Liver (tissue), 6 donors: ENCODE measurements at regions not wholly inside any gene's neighbourhood (a gene's known extent, or its start where the extent isn't known, plus 50 kb on each side); places are given as distances from the start of the nearest gene placed in this dataset.
"Not testable (repeated sequence)": the region's sequence is repeated elsewhere in the genome, so short reads cannot be mapped to it uniquely, and the experiment has no call there.

Source experiments
- DNase-seq: peaks from one replicate; pipeline ENCODE4 v3.0.0-alpha.2; 2017; ENCODE audit warnings: low spot score
- H3K27ac ChIP-seq, 2 donors: one replicate each; pipeline ENCODE4 v1.7.0; 2013; ENCODE audit warnings: inconsistent platforms in 2 of 2, low read length in 2 of 2, control low read depth in 1 of 2, low read depth in 1 of 2, mild to moderate bottlenecking in 1 of 2
- H3K27me3 ChIP-seq, 4 donors: one replicate each; pipeline versions ENCODE4 v1.6.1 to v1.7.0; 2013; ENCODE audit warnings: low read length in 3 of 4, inconsistent platforms in 1 of 4, mild to moderate bottlenecking in 1 of 4, moderate library complexity in 1 of 4; ENCODE audit not compliant: control insufficient read depth in 4 of 4, insufficient read depth in 4 of 4
- H3K36me3 ChIP-seq, 4 donors: one replicate each; pipeline versions ENCODE4 v1.6.1 to v1.7.0; 2013; ENCODE audit warnings: low read length in 3 of 4, mild to moderate bottlenecking in 3 of 4, low read depth in 1 of 4, moderate library complexity in 1 of 4; ENCODE audit not compliant: control insufficient read depth in 4 of 4, insufficient read depth in 3 of 4
- H3K4me1 ChIP-seq, 4 donors: one replicate each; pipeline versions ENCODE4 v1.6.1 to v1.7.0; 2013; ENCODE audit warnings: low read length in 3 of 4, mild to moderate bottlenecking in 3 of 4, moderate library complexity in 1 of 4; ENCODE audit not compliant: control insufficient read depth in 4 of 4, insufficient read depth in 4 of 4
- H3K4me3 ChIP-seq, 3 donors: one replicate each; pipeline versions ENCODE4 v1.6.1 to v1.7.0; 2013; ENCODE audit warnings: low read length in 3 of 3, control low read depth in 1 of 3, low read depth in 1 of 3, mild to moderate bottlenecking in 1 of 3
- H3K9ac ChIP-seq, 2 donors: one replicate each; pipeline ENCODE4 v1.7.0; 2013; ENCODE audit warnings: low read length in 2 of 2, mild to moderate bottlenecking in 2 of 2, moderate library complexity in 2 of 2, control low read depth in 1 of 2, low read depth in 1 of 2
- H3K9me3 ChIP-seq, 4 donors: one replicate each; pipeline versions ENCODE4 v1.6.1 to v1.7.0; 2013; ENCODE audit warnings: low read length in 3 of 4; ENCODE audit not compliant: control insufficient read depth in 4 of 4
- WGBS: extraction: QIAGEN DNeasy Blood & Tissue Kit; methylation state at CpG from one replicate; pipeline ENCODE4 v1.1.7; 2013; 5-methylcytosine and 5-hydroxymethylcytosine counted together
- donor health status: healthy.
- donor health status: healthy.
- donor health status: healthy.

GRCh38 chr9:65456991-65457390 is 172.0 kb upstream of the FOXD4L5 start:
- not testable (repeated sequence) for H3K4me1 ChIP-seq, H3K27me3 ChIP-seq, H3K9me3 ChIP-seq, H3K36me3 ChIP-seq, DNase-seq, H3K4me3 ChIP-seq, H3K9ac ChIP-seq, H3K27ac ChIP-seq
- WGBS, result 90% methylated on average over 18 of the region's 18 CpGs

- H3K27ac ChIP-seq, H3K27me3 ChIP-seq, DNase-seq, H3K4me1 ChIP-seq, H3K36me3 ChIP-seq, H3K4me3 ChIP-seq, H3K9me3 ChIP-seq, H3K9ac ChIP-seq: not testable (repeated sequence)
- WGBS, result 70% methylated on average over 18 of the region's 18 CpGs
Measured at GRCh38 chr9:65455751-65456647, 171.0 kb upstream of the FOXD4L5 start.

GRCh38 chr9:65455136-65455535 is 170.1 kb upstream of the FOXD4L5 start:
- not testable (repeated sequence) for H3K4me3 ChIP-seq, DNase-seq, H3K36me3 ChIP-seq, H3K27ac ChIP-seq, H3K9me3 ChIP-seq, H3K9ac ChIP-seq, H3K27me3 ChIP-seq, H3K4me1 ChIP-seq
- 76% methylated on average over 13 of the region's 13 CpGs for WGBS

GRCh38 chr9:65454666-65455065 is 169.7 kb upstream of the FOXD4L5 start:
- not testable (repeated sequence) for H3K9ac ChIP-seq, H3K27me3 ChIP-seq, H3K27ac ChIP-seq, H3K9me3 ChIP-seq, H3K4me1 ChIP-seq, DNase-seq, H3K4me3 ChIP-seq, H3K36me3 ChIP-seq
- 73% methylated on average over 13 of the region's 13 CpGs for WGBS

- WGBS, result 42% methylated on average over 2 of the region's 2 CpGs
- DNase-seq, H3K27ac ChIP-seq, H3K9me3 ChIP-seq, H3K9ac ChIP-seq, H3K27me3 ChIP-seq, H3K36me3 ChIP-seq, H3K4me1 ChIP-seq, H3K4me3 ChIP-seq: not testable (repeated sequence)
Measured at GRCh38 chr9:65454034-65454433, 169.0 kb upstream of the FOXD4L5 start.

GRCh38 chr9:65449886-65450610 is 165.0 kb upstream of the FOXD4L5 start:
- H3K4me3 ChIP-seq, H3K27ac ChIP-seq, H3K9me3 ChIP-seq, H3K36me3 ChIP-seq, H3K4me1 ChIP-seq, DNase-seq, H3K9ac ChIP-seq, H3K27me3 ChIP-seq: not testable (repeated sequence)
- WGBS, result 65% methylated on average over 12 of the region's 12 CpGs
